ACC112 (cell line): ENCODE measurements at regions not wholly inside any gene's neighbourhood (a gene's known extent, or its start where the extent isn't known, plus 50 kb on each side); places are given as distances from the start of the nearest gene placed in this dataset.
"Not testable (repeated sequence)": the region's sequence is repeated elsewhere in the genome, so short reads cannot be mapped to it uniquely, and the experiment has no call there.

Source experiments
- H2AFZ ChIP-seq: fragments of 200-600 bp; sonication (generic); one replicate; pipeline ENCODE4 v1.6.0; 2017; ENCODE audit warnings: antibody characterized with exemption, low read length; ENCODE audit not compliant: unreplicated experiment
- H3K27ac ChIP-seq: fragments of 200-600 bp; sonication (generic); 2 replicates; pipeline ENCODE4 v1.5.1; 2014; ENCODE audit warnings: low read depth, mild to moderate bottlenecking, antibody characterized with exemption, low read length, moderate library complexity
- H3K27me3 ChIP-seq: fragments of 200-600 bp; sonication (generic); 2 replicates; pipeline ENCODE4 v1.6.1; 2014; ENCODE audit warnings: mild to moderate bottlenecking, antibody characterized with exemption, low read length, moderate library complexity, mixed read lengths; ENCODE audit not compliant: insufficient read depth
- H3K36me3 ChIP-seq: fragments of 200-600 bp; sonication (generic); 2 replicates; pipeline ENCODE4 v1.6.1; 2016; ENCODE audit warnings: mild to moderate bottlenecking, antibody characterized with exemption, low read length, moderate library complexity, mixed read lengths; ENCODE audit not compliant: insufficient read depth
- H3K4me1 ChIP-seq: fragments of 200-600 bp; sonication (generic); one replicate; pipeline ENCODE4 v1.6.1; 2016; ENCODE audit warnings: low read length, mixed read lengths; ENCODE audit not compliant: insufficient read depth, unreplicated experiment, control insufficient read depth
- H3K4me3 ChIP-seq: fragments of 200-600 bp; sonication (generic); 2 replicates; pipeline ENCODE4 v1.5.1; 2014; ENCODE audit warnings: mild to moderate bottlenecking, low read depth, low read length
- H3K79me2 ChIP-seq: fragments of 200-600 bp; sonication (generic); one replicate; pipeline ENCODE4 v1.6.0; 2016; ENCODE audit warnings: low read length; ENCODE audit not compliant: control insufficient read depth, unreplicated experiment, insufficient read depth

- not testable (repeated sequence) for H3K27me3 ChIP-seq, H3K4me3 ChIP-seq, H3K27ac ChIP-seq, H2AFZ ChIP-seq, H3K36me3 ChIP-seq, H3K4me1 ChIP-seq, H3K79me2 ChIP-seq
Observed at GRCh38 chrX:123129805-123130204, 54.3 kb upstream of the GRIA3 start.
